Endothelial cell of umbilical vein (primary cell): ENCODE measurements at regions not wholly inside any gene's neighbourhood (a gene's known extent, or its start where the extent isn't known, plus 50 kb on each side); places are given as distances from the start of the nearest gene placed in this dataset.

ENCODE experiments used
- BruUV-seq: library from RNA; stranded (reverse); fragments of 400-500 nt; replicated peaks from 2 replicates; lab custom pipeline; 2021; lab: Mats Ljungman, UMichigan
- CTCF ChIA-PET: fragments of 300-600, 350-600 bp; sonication (Branson Sonifier 250); formaldehyde crosslinking; loops from one replicate; lab custom pipeline; 2021; ENCODE audit warnings: antibody characterized with exemption, inconsistent platforms; lab: Charles Lee
- POLR2A ChIA-PET: fragments of 300-600, 350-600 bp; sonication (Branson Sonifier 250); formaldehyde crosslinking; loops from one replicate; lab custom pipeline; 2021; ENCODE audit warnings: antibody characterized with exemption, inconsistent platforms; lab: Charles Lee
- DNase-seq: peaks from one replicate; pipeline ENCODE4 v3.0.0-alpha.2; 2011; ENCODE audit warnings: low read depth, low spot score
- FAIRE-seq: peaks from 2 replicates; lab custom pipeline; 2011; peaks lifted over from hg19 to GRCh38; lab: Jason Lieb, UNC
- H2AFZ ChIP-seq: 2 replicates; pipeline ENCODE4 v1.6.0; 2012; ENCODE audit warnings: low read depth, low read length, control low read depth, inconsistent platforms
- H3K27ac ChIP-seq: 2 replicates; pipeline ENCODE4 v1.5.1; 2011; ENCODE audit warnings: low read depth, mild to moderate bottlenecking, control low read depth, low read length, moderate library complexity; ENCODE audit not compliant: insufficient read depth
- H3K27me3 ChIP-seq, 2 experiments: 2 replicates each; pipeline versions ENCODE4 v1.6.0 to v1.6.1; 2011; ENCODE audit warnings: low read length in 2 of 2, mixed read lengths in 1 of 2; ENCODE audit not compliant: control insufficient read depth in 2 of 2, insufficient read depth in 2 of 2
- H3K36me3 ChIP-seq, 2 experiments: 2 replicates in 1 of 2; 3 replicates in 1 of 2; pipeline ENCODE4 v1.5.1; 2011; ENCODE audit warnings: low read length in 2 of 2, mild to moderate bottlenecking in 1 of 2, moderate library complexity in 1 of 2; ENCODE audit not compliant: control insufficient read depth in 2 of 2, insufficient read depth in 2 of 2; ENCODE audit errors: extremely low read depth in 1 of 2
- H3K4me1 ChIP-seq: 3 replicates; pipeline ENCODE4 v1.5.1; 2011; ENCODE audit warnings: mild to moderate bottlenecking, low read length; ENCODE audit not compliant: control insufficient read depth, insufficient read depth; ENCODE audit errors: extremely low read depth
- H3K4me2 ChIP-seq: 2 replicates; pipeline ENCODE4 v1.6.1; 2011; ENCODE audit warnings: low read length, control low read depth, mixed read lengths; ENCODE audit not compliant: insufficient read depth
- H3K4me3 ChIP-seq, 3 experiments: fragments of 200-600 bp in 1 of 3; sonication (generic), shearing (Covaris generic) in 1 of 3; replicated peaks in 1 of 3; 2 replicates each; pipeline ENCODE4 v1.5.1; 2011 to 2016; ENCODE audit warnings: control low read depth in 3 of 3, low read length in 3 of 3, mild to moderate bottlenecking in 2 of 3, inconsistent platforms in 1 of 3, low read depth in 1 of 3, moderate library complexity in 1 of 3; ENCODE audit not compliant: insufficient read depth in 1 of 3
- H3K79me2 ChIP-seq: 2 replicates; pipeline ENCODE4 v1.6.0; 2012; ENCODE audit warnings: low read length, inconsistent platforms; ENCODE audit not compliant: control insufficient read depth, insufficient read depth
- H3K9ac ChIP-seq: replicated peaks from 2 replicates; pipeline ENCODE3; 2011; ENCODE audit warnings: low read length, control low read depth; ENCODE audit not compliant: insufficient read depth; ENCODE audit errors: extremely low read depth
- H3K9me1 ChIP-seq: replicated peaks from 3 replicates; pipeline ENCODE4 v1.6.0; 2011; ENCODE audit warnings: mild to moderate bottlenecking, low read length; ENCODE audit not compliant: control insufficient read depth, insufficient read depth; ENCODE audit errors: extremely low read depth
- H3K9me3 ChIP-seq: replicated peaks from 2 replicates; pipeline ENCODE4 v1.5.1; 2012; ENCODE audit warnings: low read length, inconsistent platforms; ENCODE audit not compliant: control insufficient read depth, insufficient read depth
- H4K20me1 ChIP-seq: replicated peaks from 2 replicates; pipeline ENCODE3; 2011; ENCODE audit warnings: mild to moderate bottlenecking, low read length; ENCODE audit not compliant: control insufficient read depth, insufficient read depth; ENCODE audit errors: extremely low read depth
- EZH2 ChIP-seq: IDR thresholded peaks from 2 replicates; pipeline ENCODE4 v1.6.1; 2012; ENCODE audit warnings: borderline replicate concordance, low read depth, mild to moderate bottlenecking, moderate library complexity, low read length, inconsistent platforms; ENCODE audit not compliant: severe bottlenecking
- FOS ChIP-seq: IDR thresholded peaks from 2 replicates; pipeline ENCODE4 v1.6.1; 2011; ENCODE audit warnings: mild to moderate bottlenecking, low read length, moderate library complexity, borderline replicate concordance; ENCODE audit not compliant: insufficient read depth
- GATA2 ChIP-seq: IDR thresholded peaks from 2 replicates; pipeline ENCODE4 v1.7.0; 2011; ENCODE audit warnings: low read depth, mild to moderate bottlenecking, moderate library complexity, mixed read lengths, low read length; ENCODE audit not compliant: insufficient read length, insufficient read depth
- JUN ChIP-seq: IDR thresholded peaks from 2 replicates; pipeline ENCODE4 v1.6.1; 2011; ENCODE audit warnings: borderline replicate concordance, low read depth; ENCODE audit not compliant: insufficient read length, insufficient read depth
- MYC ChIP-seq: IDR thresholded peaks from one replicate; pipeline ENCODE4 v1.6.1; 2011; ENCODE audit warnings: mild to moderate bottlenecking, low read depth, low read length
- POLR2A ChIP-seq: IDR thresholded peaks from 2 replicates; pipeline ENCODE4 v1.6.1; 2012; ENCODE audit warnings: low read depth, mild to moderate bottlenecking, control low read depth, low read length
- POLR2AphosphoS5 ChIP-seq: IDR thresholded peaks from 2 replicates; pipeline ENCODE4 v1.6.1; 2012; ENCODE audit warnings: low read depth, mild to moderate bottlenecking, control low read depth, low read length, moderate library complexity; ENCODE audit not compliant: insufficient read depth
- dilution Hi-C: fragments of 300-500 bp; cut with MboI; formaldehyde crosslinking; loops from one replicate; pipeline ENCODE4 v1.15.0; 2019; ENCODE audit warnings: low sequenced_read_pairs; ENCODE audit not compliant: extremely low pct_ligation_motif_present
- intact Hi-C: fragments of 100-400 bp; cut with micrococcal nuclease; formaldehyde crosslinking; loops from one replicate; pipeline ENCODE4 v1.10.0; 2022
- TF ChIP-seq, protein P1 (sequence below), 2 donors: IDR thresholded peaks; 1 replicate in 1 of 2; 2 replicates in 1 of 2; pipeline ENCODE4 v1.5.1; 2011; ENCODE audit warnings: low read length in 2 of 2, mild to moderate bottlenecking in 2 of 2, moderate library complexity in 2 of 2, control low read depth in 1 of 2, inconsistent platforms in 1 of 2, low read depth in 1 of 2; ENCODE audit not compliant: insufficient read depth in 1 of 2; ENCODE audit errors: extremely low read depth in 1 of 2
- TF ChIP-seq, protein P2 (sequence below): IDR thresholded peaks from 2 replicates; pipeline ENCODE4 v1.6.1; 2011; ENCODE audit not compliant: insufficient read depth, insufficient read length

DNA sequence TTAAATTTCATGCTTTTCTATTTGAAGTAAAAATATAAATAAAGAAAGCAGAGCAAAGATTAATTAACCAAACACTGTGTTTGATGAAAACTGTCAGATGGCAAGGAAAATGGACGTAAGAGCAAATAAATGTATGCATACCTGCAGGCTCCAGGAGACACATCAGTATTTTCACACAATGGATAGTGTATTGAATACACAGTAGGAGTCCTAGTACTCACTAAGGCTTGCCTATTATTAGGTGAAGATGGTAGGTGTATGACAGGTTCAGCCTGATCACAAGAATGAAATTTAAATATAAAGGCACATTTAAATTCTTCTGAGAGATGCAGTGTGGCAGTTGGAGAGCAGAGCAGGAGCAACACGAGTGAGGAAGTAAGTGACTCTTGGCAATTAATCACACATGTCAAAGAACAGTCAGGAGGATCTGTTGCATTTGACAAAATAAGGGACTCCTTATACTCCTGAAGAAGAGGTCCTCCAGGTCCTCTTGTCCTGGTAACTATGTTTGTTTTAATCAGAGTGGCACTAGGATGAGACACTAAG lies 106.0 kb upstream of the NDST4 start:
- H3K9ac ChIP-seq = no peak overlapping the region
- no peak overlapping the region for H3K4me3 ChIP-seq
- POLR2A ChIA-PET = no interaction called here
- H3K27ac ChIP-seq = no peak overlapping the region
- H3K27me3 ChIP-seq = no peaks in the 10 kb centered on the region
- H2AFZ ChIP-seq = no peak overlapping the region
- TF ChIP-seq MYC (no peak), POLR2AphosphoS5 (no peak), POLR2A (no peak), JUN (no peak), EZH2 (no peak), GATA2 (no peak), FOS (no peak)
- TF ChIP-seq, protein P1, sequence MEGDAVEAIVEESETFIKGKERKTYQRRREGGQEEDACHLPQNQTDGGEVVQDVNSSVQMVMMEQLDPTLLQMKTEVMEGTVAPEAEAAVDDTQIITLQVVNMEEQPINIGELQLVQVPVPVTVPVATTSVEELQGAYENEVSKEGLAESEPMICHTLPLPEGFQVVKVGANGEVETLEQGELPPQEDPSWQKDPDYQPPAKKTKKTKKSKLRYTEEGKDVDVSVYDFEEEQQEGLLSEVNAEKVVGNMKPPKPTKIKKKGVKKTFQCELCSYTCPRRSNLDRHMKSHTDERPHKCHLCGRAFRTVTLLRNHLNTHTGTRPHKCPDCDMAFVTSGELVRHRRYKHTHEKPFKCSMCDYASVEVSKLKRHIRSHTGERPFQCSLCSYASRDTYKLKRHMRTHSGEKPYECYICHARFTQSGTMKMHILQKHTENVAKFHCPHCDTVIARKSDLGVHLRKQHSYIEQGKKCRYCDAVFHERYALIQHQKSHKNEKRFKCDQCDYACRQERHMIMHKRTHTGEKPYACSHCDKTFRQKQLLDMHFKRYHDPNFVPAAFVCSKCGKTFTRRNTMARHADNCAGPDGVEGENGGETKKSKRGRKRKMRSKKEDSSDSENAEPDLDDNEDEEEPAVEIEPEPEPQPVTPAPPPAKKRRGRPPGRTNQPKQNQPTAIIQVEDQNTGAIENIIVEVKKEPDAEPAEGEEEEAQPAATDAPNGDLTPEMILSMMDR (IDR thresholded peaks at IDR 0.05; ENCODE audit: extremely low read depth in 1 of 2, insufficient read depth in 1 of 2, low read depth in 1 of 2, low read length in 2 of 2) = no peak
- TF ChIP-seq, protein P2, sequence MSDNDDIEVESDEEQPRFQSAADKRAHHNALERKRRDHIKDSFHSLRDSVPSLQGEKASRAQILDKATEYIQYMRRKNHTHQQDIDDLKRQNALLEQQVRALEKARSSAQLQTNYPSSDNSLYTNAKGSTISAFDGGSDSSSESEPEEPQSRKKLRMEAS = no peak
- no peak overlapping the region for H3K4me2 ChIP-seq
- no peaks in the 10 kb centered on the region for H3K36me3 ChIP-seq
- no peaks in the 10 kb centered on the region for H3K79me2 ChIP-seq
- no peaks in the 10 kb centered on the region for H4K20me1 ChIP-seq
- intact Hi-C loops = no loop called here
- peaks cover 1% of the 10 kb centered on the region for H3K9me3 ChIP-seq
- DNase-seq (no peak), FAIRE-seq (no peak)
- H3K9me1 ChIP-seq = no peaks in the 10 kb centered on the region
- dilution Hi-C loops = no loop called here
- H3K4me1 ChIP-seq = no peaks in the 10 kb centered on the region
- CTCF ChIA-PET = no interaction called here
- BruUV-seq = no TSS peak
